Trophoblast cell (in vitro differentiated cells and primary cell): ENCODE measurements at regions not wholly inside any gene's neighbourhood (a gene's known extent, or its start where the extent isn't known, plus 50 kb on each side); places are given as distances from the start of the nearest gene placed in this dataset.

Experiments
- DNase-seq, 2 donors: peaks; one replicate each; pipeline ENCODE4 v3.0.0-alpha.2; 2016
- H2AFZ ChIP-seq: 2 replicates; pipeline ENCODE4 v1.6.1; 2013; ENCODE audit warnings: low read length, moderate library complexity, mild to moderate bottlenecking; ENCODE audit not compliant: insufficient read depth, poor library complexity
- H2AK5ac ChIP-seq: 2 replicates; pipeline ENCODE4 v1.6.1; 2013; ENCODE audit warnings: mild to moderate bottlenecking, low read length
- H2BK120ac ChIP-seq: 2 replicates; pipeline ENCODE4 v1.6.1; 2013; ENCODE audit warnings: low read length, mild to moderate bottlenecking, moderate library complexity; ENCODE audit not compliant: insufficient read depth, poor library complexity
- H2BK12ac ChIP-seq: 2 replicates; pipeline ENCODE4 v1.6.1; 2013; ENCODE audit warnings: mild to moderate bottlenecking, low read length, moderate library complexity
- H2BK5ac ChIP-seq: 2 replicates; pipeline ENCODE4 v1.6.1; 2013; ENCODE audit warnings: low read length, low read depth, moderate library complexity, mild to moderate bottlenecking; ENCODE audit not compliant: poor library complexity
- H3K14ac ChIP-seq: 2 replicates; pipeline ENCODE4 v1.6.1; 2013; ENCODE audit warnings: mild to moderate bottlenecking, low read length
- H3K18ac ChIP-seq: 2 replicates; pipeline ENCODE4 v1.6.1; 2013; ENCODE audit warnings: mild to moderate bottlenecking, low read length
- H3K23ac ChIP-seq: 2 replicates; pipeline ENCODE4 v1.6.1; 2013; ENCODE audit warnings: low read length
- H3K27ac ChIP-seq: 2 replicates; pipeline ENCODE4 v1.5.1; 2013; ENCODE audit warnings: low read depth, mild to moderate bottlenecking, inconsistent platforms, low read length, moderate library complexity
- H3K27me3 ChIP-seq: 2 replicates; pipeline ENCODE4 v1.6.1; 2013; ENCODE audit warnings: inconsistent platforms, mild to moderate bottlenecking, low read length, moderate library complexity; ENCODE audit not compliant: insufficient read depth
- H3K36me3 ChIP-seq, 2 experiments: 1 replicate in 1 of 2; 2 replicates in 1 of 2; pipeline ENCODE4 v1.6.1; 2013; ENCODE audit warnings: low read length in 2 of 2, mild to moderate bottlenecking in 2 of 2, moderate library complexity in 1 of 2; ENCODE audit not compliant: insufficient read depth in 2 of 2, control insufficient read depth in 1 of 2
- H3K4ac ChIP-seq: 2 replicates; pipeline ENCODE4 v1.6.1; 2013; ENCODE audit warnings: low read depth, mild to moderate bottlenecking, low read length, moderate library complexity
- H3K4me1 ChIP-seq, 2 experiments: 1 replicate in 1 of 2; 2 replicates in 1 of 2; pipeline ENCODE4 v1.6.1; 2013; ENCODE audit warnings: low read length in 2 of 2, mild to moderate bottlenecking in 2 of 2, moderate library complexity in 1 of 2; ENCODE audit not compliant: insufficient read depth in 2 of 2, control insufficient read depth in 1 of 2
- H3K4me2 ChIP-seq: 2 replicates; pipeline ENCODE4 v1.6.1; 2013; ENCODE audit warnings: inconsistent platforms, mild to moderate bottlenecking, low read length, moderate library complexity
- H3K4me3 ChIP-seq: 2 replicates; pipeline ENCODE4 v1.5.1; 2013; ENCODE audit warnings: mild to moderate bottlenecking, low read depth, low read length, inconsistent platforms
- H3K79me1 ChIP-seq: one replicate; pipeline ENCODE4 v1.6.1; 2013; ENCODE audit warnings: low read length
- H3K79me2 ChIP-seq: 2 replicates; pipeline ENCODE4 v1.6.1; 2013; ENCODE audit warnings: low read length, mild to moderate bottlenecking; ENCODE audit not compliant: control insufficient read depth, insufficient read depth, poor library complexity
- H3K9ac ChIP-seq: 2 replicates; pipeline ENCODE4 v1.6.1; 2013; ENCODE audit warnings: mild to moderate bottlenecking, low read length
- H3K9me3 ChIP-seq: 2 replicates; pipeline ENCODE4 v1.6.1; 2013; ENCODE audit warnings: low read depth, mild to moderate bottlenecking, control low read depth, inconsistent platforms, low read length; ENCODE audit not compliant: insufficient read depth
- H4K12ac ChIP-seq: 2 replicates; pipeline ENCODE4 v1.6.1; 2013; ENCODE audit warnings: low read depth, mild to moderate bottlenecking, low read length, moderate library complexity
- H4K8ac ChIP-seq: 2 replicates; pipeline ENCODE4 v1.6.1; 2013; ENCODE audit warnings: low read depth, mild to moderate bottlenecking, low read length, moderate library complexity
- H4K91ac ChIP-seq: one replicate; pipeline ENCODE4 v1.6.1; 2013; ENCODE audit warnings: low read depth, mild to moderate bottlenecking, low read length, moderate library complexity
- whole genome bisulfite sequencing: extraction: QIAGEN DNeasy Blood & Tissue Kit; methylation state at CpG from one replicate; pipeline ENCODE4 v1.1.7; 2013; ENCODE audit warnings: missing lambda C conversion rate; ENCODE audit not compliant: insufficient read length, insufficient coverage; ENCODE audit errors: extremely low coverage; 5-methylcytosine and 5-hydroxymethylcytosine counted together

DNA sequence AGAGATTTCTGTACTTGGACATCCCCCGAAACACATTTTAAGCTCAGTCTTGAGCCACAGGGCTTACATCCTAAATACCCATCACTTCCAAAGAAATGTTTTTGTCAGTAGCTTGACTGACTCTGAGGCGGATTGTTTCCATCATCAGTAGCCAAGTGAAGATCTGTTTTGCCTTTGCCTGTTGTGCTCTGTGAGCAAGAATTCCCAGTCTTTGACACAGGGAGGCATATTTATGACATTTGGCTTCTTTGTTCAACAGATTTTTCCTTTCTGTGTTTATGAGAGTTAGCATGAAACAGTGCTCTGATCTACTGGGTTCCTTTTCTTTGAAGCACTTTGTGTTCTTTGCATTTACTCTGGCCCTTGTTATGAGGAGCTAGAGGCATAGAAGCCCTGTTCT, 132.1 kb upstream of the CDIN1 start:
- Histone ChIP-seq H3K18ac (no peak overlapping the region), H2BK120ac (no peak overlapping the region), H4K8ac (no peak overlapping the region), H3K9me3 (no peaks in the 10 kb centered on the region), H3K36me3 (no peaks in the 10 kb centered on the region), H2BK12ac (no peak overlapping the region), H4K12ac (no peak overlapping the region), H3K4ac (no peak overlapping the region), H3K23ac (no peak overlapping the region), H3K27me3 (no peaks in the 10 kb centered on the region), H4K91ac (no peak overlapping the region), H3K4me2 (no peak overlapping the region), H3K9ac (no peak overlapping the region), H2BK5ac (no peak overlapping the region), H2AFZ (no peak overlapping the region), H3K79me1 (no peaks in the 10 kb centered on the region), H3K14ac (no peak overlapping the region), H3K4me3 (no peak overlapping the region), H3K27ac (no peak overlapping the region), H3K4me1 (no peaks in the 10 kb centered on the region), H3K79me2 (no peaks in the 10 kb centered on the region), H2AK5ac (no peak overlapping the region)
- no peak for DNase-seq
- no CpG with 5 or more reads among the region's 2 CpGs for WGBS

GRCh38 chr15:36448418-36448817, 131.0 kb upstream of the CDIN1 start:
- Histone ChIP-seq H3K4ac (no peak overlapping the region), H2AFZ (no peak overlapping the region), H2BK120ac (no peak overlapping the region), H3K79me1 (no peaks in the 10 kb centered on the region), H3K36me3 (no peaks in the 10 kb centered on the region), H3K27me3 (no peaks in the 10 kb centered on the region), H3K4me1 (no peaks in the 10 kb centered on the region), H3K9me3 (no peaks in the 10 kb centered on the region), H3K23ac (no peak overlapping the region), H3K27ac (no peak overlapping the region), H3K4me2 (no peak overlapping the region), H2BK5ac (no peak overlapping the region), H2BK12ac (no peak overlapping the region), H3K79me2 (no peaks in the 10 kb centered on the region), H4K12ac (no peak overlapping the region), H4K91ac (no peak overlapping the region), H4K8ac (no peak overlapping the region), H2AK5ac (no peak overlapping the region), H3K9ac (no peak overlapping the region), H3K14ac (no peak overlapping the region), H3K18ac (no peak overlapping the region), H3K4me3 (no peak overlapping the region)
- DNase-seq: no peak

DNA sequence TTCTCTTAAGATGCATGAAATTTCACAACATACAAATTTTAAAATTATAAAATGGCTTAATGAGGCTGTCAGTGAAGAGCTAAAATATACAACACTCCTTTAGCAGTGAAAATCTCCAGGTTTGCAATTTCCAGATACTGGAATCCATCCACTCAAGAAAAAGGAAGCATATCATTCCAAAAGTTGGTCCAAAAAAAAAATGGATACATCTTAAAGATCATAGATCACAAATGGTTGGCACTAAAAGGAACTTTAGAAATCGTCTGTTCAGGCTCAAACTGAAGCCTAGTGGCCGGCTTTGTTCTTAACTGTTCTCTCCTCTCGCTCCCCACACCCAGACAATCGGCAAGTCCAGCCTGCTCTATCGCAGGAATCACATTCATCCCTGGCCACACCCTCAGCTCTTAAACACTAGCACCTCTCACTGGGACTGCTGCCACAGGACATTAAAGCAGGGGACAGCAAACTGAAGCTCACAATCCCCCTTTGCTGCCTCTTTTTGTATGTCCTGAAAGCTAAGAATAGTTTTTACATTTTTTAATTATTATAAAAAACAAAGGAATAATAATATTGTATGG, 130.3 kb upstream of the CDIN1 start:
- Histone ChIP-seq H2AFZ (no peak overlapping the region), H2BK120ac (no peak overlapping the region)

DNA sequence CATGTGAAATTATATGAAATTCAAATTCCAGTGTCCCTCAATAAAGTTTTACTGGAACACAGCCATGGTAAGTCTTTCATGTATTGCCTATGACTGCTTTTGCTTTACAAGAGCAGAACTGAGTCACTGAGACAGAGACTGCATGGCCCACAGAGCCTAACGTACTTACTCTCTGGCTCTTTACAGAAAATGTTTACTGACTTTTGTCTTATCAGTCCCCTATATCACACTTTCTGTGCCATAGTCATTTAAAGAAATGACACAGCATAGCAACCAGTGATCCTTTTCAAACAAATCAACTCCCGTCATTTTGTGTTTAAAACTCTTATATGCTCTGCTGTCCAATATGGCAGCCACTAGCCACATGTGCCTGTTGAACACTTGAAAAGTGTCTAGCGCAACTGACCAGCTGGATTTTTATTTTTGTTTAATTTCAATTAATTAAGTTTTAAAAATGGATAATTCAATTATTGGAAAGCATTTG, 129.7 kb upstream of the CDIN1 start:
- H3K27me3 ChIP-seq: no peaks in the 10 kb centered on the region
- H3K14ac ChIP-seq: no peak overlapping the region
- no peaks in the 10 kb centered on the region for H3K36me3 ChIP-seq
- no peak overlapping the region for H4K12ac ChIP-seq
- no peak overlapping the region for H3K18ac ChIP-seq
- no peaks in the 10 kb centered on the region for H3K79me2 ChIP-seq
- no peak overlapping the region for H3K4ac ChIP-seq
- H3K9ac ChIP-seq: no peak overlapping the region
- no peak overlapping the region for H2BK120ac ChIP-seq
- no peaks in the 10 kb centered on the region for H3K4me1 ChIP-seq
- no peak for DNase-seq
- H3K9me3 ChIP-seq: no peaks in the 10 kb centered on the region
- no peak overlapping the region for H3K23ac ChIP-seq
- H3K27ac ChIP-seq: no peak overlapping the region
- H3K79me1 ChIP-seq: no peaks in the 10 kb centered on the region
- H2AK5ac ChIP-seq: no peak overlapping the region
- WGBS: no CpG with 5 or more reads among the region's 3 CpGs
- no peak overlapping the region for H4K8ac ChIP-seq
- H3K4me3 ChIP-seq: no peak overlapping the region
- no peak overlapping the region for H2BK12ac ChIP-seq
- no peak overlapping the region for H2AFZ ChIP-seq
- no peak overlapping the region for H2BK5ac ChIP-seq
- H3K4me2 ChIP-seq: no peak overlapping the region
- H4K91ac ChIP-seq: no peak overlapping the region

More for the DNA sequence above, 130.3 kb upstream of the CDIN1 start:
- no peak overlapping the region for H3K9ac ChIP-seq
- no peak overlapping the region for H3K4ac ChIP-seq
- no peak overlapping the region for H4K91ac ChIP-seq
- no peak overlapping the region for H3K4me3 ChIP-seq
- no peak overlapping the region for H4K12ac ChIP-seq
- no peaks in the 10 kb centered on the region for H3K36me3 ChIP-seq
- no peak overlapping the region for H3K27ac ChIP-seq
- no peak overlapping the region for H2BK12ac ChIP-seq
- no peaks in the 10 kb centered on the region for H3K4me1 ChIP-seq
- H3K79me1 ChIP-seq: no peaks in the 10 kb centered on the region
- H3K23ac ChIP-seq: no peak overlapping the region
- WGBS: no CpG with 5 or more reads among the region's 5 CpGs
- no peaks in the 10 kb centered on the region for H3K27me3 ChIP-seq
- H3K18ac ChIP-seq: no peak overlapping the region
- no peak overlapping the region for H2BK5ac ChIP-seq
- H2AK5ac ChIP-seq: no peak overlapping the region
- no peaks in the 10 kb centered on the region for H3K9me3 ChIP-seq
- H3K79me2 ChIP-seq: no peaks in the 10 kb centered on the region
- no peak overlapping the region for H4K8ac ChIP-seq
- H3K4me2 ChIP-seq: no peak overlapping the region
- no peak overlapping the region for H3K14ac ChIP-seq
- no peak for DNase-seq
